NCI-H524 (cell line): ENCODE measurements at regions not wholly inside any gene's neighbourhood (a gene's known extent, or its start where the extent isn't known, plus 50 kb on each side); places are given as distances from the start of the nearest gene placed in this dataset.

Source experiments
- DNase-seq, 2 experiments: peaks; one replicate each; lab custom pipeline; 2025; lab: John Stamatoyannopoulos, UW

- no peak for DNase-seq
These were observed 97.1 kb upstream of the EPB41L3 start for GRCh38 chr18:5640939-5641338.

- no peak for DNase-seq
These were observed 95.3 kb upstream of the EPB41L3 start for GRCh38 chr18:5639131-5639530.

- no peak for DNase-seq
These were observed 88.2 kb upstream of the EPB41L3 start for GRCh38 chr18:5632041-5632440.

- DNase-seq, result no peak
These were observed 87.2 kb upstream of the EPB41L3 start for GRCh38 chr18:5630900-5631413.

- DNase-seq, result peak; percentile 35 to 78
These were observed 86.5 kb upstream of the EPB41L3 start for GRCh38 chr18:5630057-5630899.

GRCh38 chr18:5628512-5629255 lies 84.9 kb upstream of the EPB41L3 start:
- peak; percentile 32 to 43 for DNase-seq

- peak; percentile 43 to 66 for DNase-seq
These were observed 84.1 kb upstream of the EPB41L3 start for GRCh38 chr18:5627776-5628511.

GRCh38 chr18:5626130-5626880 lies 82.5 kb upstream of the EPB41L3 start:
- no peak for DNase-seq

- no peak for DNase-seq
These were observed 81.3 kb upstream of the EPB41L3 start for GRCh38 chr18:5625076-5625475.

GRCh38 chr18:5622905-5623304 lies 79.1 kb upstream of the EPB41L3 start:
- DNase-seq, result no peak

- DNase-seq, result no peak
These were observed 76.5 kb upstream of the EPB41L3 start for GRCh38 chr18:5620289-5620688.

- DNase-seq, result no peak
These were observed 75.6 kb upstream of the EPB41L3 start for GRCh38 chr18:5619376-5619775.

GRCh38 chr18:5618047-5618688 lies 74.4 kb upstream of the EPB41L3 start:
- DNase-seq, result no peak

GRCh38 chr18:5611221-5611620 lies 67.4 kb upstream of the EPB41L3 start:
- DNase-seq, result no peak

- DNase-seq, result no peak
These were observed 65.0 kb upstream of the EPB41L3 start for GRCh38 chr18:5608846-5609245.

- DNase-seq, result no peak
These were observed 63.2 kb upstream of the EPB41L3 start for GRCh38 chr18:5606951-5607350.

GRCh38 chr18:5604778-5605177 lies 61.0 kb upstream of the EPB41L3 start:
- peak; percentile 42 to 68 for DNase-seq

GRCh38 chr18:5603153-5603552 lies 59.4 kb upstream of the EPB41L3 start:
- no peak for DNase-seq

GRCh38 chr18:5601188-5601624 lies 57.4 kb upstream of the EPB41L3 start:
- no peak for DNase-seq

- DNase-seq, result peak in 1 of 2 experiments; percentile 39
These were observed 56.7 kb upstream of the EPB41L3 start for GRCh38 chr18:5600378-5601071.
